Activated naive CD4-positive, alpha-beta T cell treated with anti-CD3 and anti-CD28 coated beads, Interleukin-2, amount 10 ng/mL, durations not matched to agents 7 days and 5 days (primary cell): ENCODE measurements at regions not wholly inside any gene's neighbourhood (a gene's known extent, or its start where the extent isn't known, plus 50 kb on each side); places are given as distances from the start of the nearest gene placed in this dataset.
"Not testable (repeated sequence)": the region's sequence is repeated elsewhere in the genome, so short reads cannot be mapped to it uniquely, and the experiment has no call there.

Experiments
- CTCF ChIA-PET: fragments of 350-600 bp; sonication (Branson Sonifier 250); formaldehyde crosslinking; loops from one replicate; lab custom pipeline; 2021; ENCODE audit warnings: antibody characterized with exemption; lab: Charles Lee
- DNase-seq: peaks from one replicate; pipeline ENCODE4 v3.0.0-alpha.2; 2020
- H3K27ac Mint-ChIP-seq: one replicate; pipeline ENCODE4 v1.8.0; 2021; ENCODE audit warnings: mild to moderate bottlenecking, moderate library complexity, mixed read lengths
- H3K27me3 Mint-ChIP-seq: one replicate; pipeline ENCODE4 v1.8.0; 2021; ENCODE audit warnings: mild to moderate bottlenecking, mixed read lengths
- H3K36me3 Mint-ChIP-seq: one replicate; pipeline ENCODE4 v1.8.0; 2021; ENCODE audit warnings: mixed read lengths
- H3K4me1 Mint-ChIP-seq: one replicate; pipeline ENCODE4 v1.8.0; 2021; ENCODE audit warnings: mixed read lengths
- H3K4me3 Mint-ChIP-seq: one replicate; pipeline ENCODE4 v1.8.0; 2021; ENCODE audit warnings: mild to moderate bottlenecking, moderate library complexity, mixed read lengths
- H3K9me3 Mint-ChIP-seq: one replicate; pipeline ENCODE4 v1.8.0; 2021; ENCODE audit warnings: mixed read lengths

- H3K9me3 Mint-ChIP-seq, H3K27me3 Mint-ChIP-seq, H3K4me3 Mint-ChIP-seq, H3K27ac Mint-ChIP-seq, DNase-seq, CTCF ChIA-PET: not testable (repeated sequence)
- peaks cover 35% of the 10 kb centered on the region for H3K4me1 Mint-ChIP-seq
- peaks cover 22% of the 10 kb centered on the region for H3K36me3 Mint-ChIP-seq
Measured at GRCh38 chr17:64790690-64791089, 128.6 kb upstream of the SMURF2 start.

- H3K9me3 Mint-ChIP-seq, H3K27ac Mint-ChIP-seq, DNase-seq, H3K27me3 Mint-ChIP-seq, H3K4me3 Mint-ChIP-seq, CTCF ChIA-PET: not testable (repeated sequence)
- H3K4me1 Mint-ChIP-seq, result peaks cover 33% of the 10 kb centered on the region
- H3K36me3 Mint-ChIP-seq, result peaks cover 22% of the 10 kb centered on the region
Measured at GRCh38 chr17:64790193-64790592, 128.1 kb upstream of the SMURF2 start.

GRCh38 chr17:64789061-64789445, 126.9 kb upstream of the SMURF2 start:
- H3K9me3 Mint-ChIP-seq, H3K27me3 Mint-ChIP-seq, CTCF ChIA-PET, H3K27ac Mint-ChIP-seq, H3K4me3 Mint-ChIP-seq, DNase-seq: not testable (repeated sequence)
- H3K36me3 Mint-ChIP-seq, result peaks cover 21% of the 10 kb centered on the region
- peaks cover 26% of the 10 kb centered on the region for H3K4me1 Mint-ChIP-seq

- H3K4me3 Mint-ChIP-seq, result no peak overlapping the region
- H3K4me1 Mint-ChIP-seq, result peaks cover 25% of the 10 kb centered on the region
- peaks cover 22% of the 10 kb centered on the region for H3K36me3 Mint-ChIP-seq
- no peak for DNase-seq
- H3K9me3 Mint-ChIP-seq, result no peaks in the 10 kb centered on the region
- no peak overlapping the region for H3K27ac Mint-ChIP-seq
- CTCF ChIA-PET, result no interaction called here
- no peaks in the 10 kb centered on the region for H3K27me3 Mint-ChIP-seq
Measured at GRCh38 chr17:64788286-64789060, 126.4 kb upstream of the SMURF2 start.

- CTCF ChIA-PET, result no interaction called here
- no peak overlapping the region for H3K27ac Mint-ChIP-seq
- no peak for DNase-seq
- H3K4me1 Mint-ChIP-seq, result peaks cover 23% of the 10 kb centered on the region
- no peak overlapping the region for H3K4me3 Mint-ChIP-seq
- H3K27me3 Mint-ChIP-seq, result no peaks in the 10 kb centered on the region
- no peaks in the 10 kb centered on the region for H3K9me3 Mint-ChIP-seq
- H3K36me3 Mint-ChIP-seq, result peaks cover 22% of the 10 kb centered on the region
Measured at GRCh38 chr17:64787921-64788271, 125.8 kb upstream of the SMURF2 start.

GRCh38 chr17:64787255-64787920, 125.3 kb upstream of the SMURF2 start:
- peaks cover 20% of the 10 kb centered on the region for H3K36me3 Mint-ChIP-seq
- H3K27me3 Mint-ChIP-seq, result no peaks in the 10 kb centered on the region
- DNase-seq, result no peak
- H3K4me1 Mint-ChIP-seq, result peaks cover 23% of the 10 kb centered on the region
- H3K4me3 Mint-ChIP-seq, result no peak overlapping the region
- CTCF ChIA-PET, result interaction anchor here (1.1 kb wide), 1 partner anchor 11 kb away, joined by 3 read pairs; no protein-coding TSS in a partner anchor
- H3K9me3 Mint-ChIP-seq, result no peaks in the 10 kb centered on the region
- no peak overlapping the region for H3K27ac Mint-ChIP-seq

GRCh38 chr17:64786337-64786736, 124.2 kb upstream of the SMURF2 start:
- Mint-ChIP-seq H3K9me3 (no peaks in the 10 kb centered on the region), H3K27ac (no peak overlapping the region)

GRCh38 chr17:64785011-64785421, 122.9 kb upstream of the SMURF2 start:
- CTCF ChIA-PET, result no interaction called here

More at GRCh38 chr17:64786337-64786736, 124.2 kb upstream of the SMURF2 start:
- H3K36me3 Mint-ChIP-seq, result peaks cover 14% of the 10 kb centered on the region
- H3K4me3 Mint-ChIP-seq, result no peak overlapping the region
- H3K27me3 Mint-ChIP-seq, result no peaks in the 10 kb centered on the region
- CTCF ChIA-PET, result no interaction called here
- DNase-seq, result no peak
- H3K4me1 Mint-ChIP-seq, result peaks cover 24% of the 10 kb centered on the region

GRCh38 chr17:64784353-64785010, 122.4 kb upstream of the SMURF2 start:
- CTCF ChIA-PET, result no interaction called here
- Mint-ChIP-seq H3K36me3 (peaks cover 13% of the 10 kb centered on the region), H3K27ac (no peak overlapping the region), H3K27me3 (peaks cover 12% of the 10 kb centered on the region), H3K4me1 (peaks cover 27% of the 10 kb centered on the region), H3K4me3 (no peak overlapping the region), H3K9me3 (no peaks in the 10 kb centered on the region)
- DNase-seq, result no peak

More at GRCh38 chr17:64785011-64785421, 122.9 kb upstream of the SMURF2 start:
- H3K9me3 Mint-ChIP-seq, result no peaks in the 10 kb centered on the region
- no peak for DNase-seq
- H3K27ac Mint-ChIP-seq, result no peak overlapping the region
- no peak overlapping the region for H3K4me3 Mint-ChIP-seq
- peaks cover 13% of the 10 kb centered on the region for H3K36me3 Mint-ChIP-seq
- peaks cover 7% of the 10 kb centered on the region for H3K27me3 Mint-ChIP-seq
- H3K4me1 Mint-ChIP-seq, result peaks cover 23% of the 10 kb centered on the region

GRCh38 chr17:64783556-64784352, 121.6 kb upstream of the SMURF2 start:
- no peak overlapping the region for H3K27ac Mint-ChIP-seq
- DNase-seq, result no peak
- CTCF ChIA-PET, result no interaction called here
- H3K9me3 Mint-ChIP-seq, result no peaks in the 10 kb centered on the region
- peaks cover 14% of the 10 kb centered on the region for H3K36me3 Mint-ChIP-seq
- H3K4me1 Mint-ChIP-seq, result peaks cover 31% of the 10 kb centered on the region
- H3K4me3 Mint-ChIP-seq, result no peak overlapping the region
- H3K27me3 Mint-ChIP-seq, result peaks cover 16% of the 10 kb centered on the region

- Mint-ChIP-seq H3K36me3 (peaks cover 14% of the 10 kb centered on the region), H3K4me1 (peaks cover 30% of the 10 kb centered on the region), H3K4me3 (no peak overlapping the region), H3K27ac (no peak overlapping the region), H3K27me3 (peaks cover 21% of the 10 kb centered on the region), H3K9me3 (no peaks in the 10 kb centered on the region)
- DNase-seq, result no peak
- CTCF ChIA-PET, result no interaction called here
Measured at GRCh38 chr17:64783031-64783461, 120.9 kb upstream of the SMURF2 start.

- Mint-ChIP-seq H3K27me3 (peaks cover 32% of the 10 kb centered on the region), H3K9me3 (no peaks in the 10 kb centered on the region), H3K4me1 (peaks cover 36% of the 10 kb centered on the region), H3K36me3 (peaks cover 22% of the 10 kb centered on the region), H3K4me3 (peak overlapping the region; percentile 79), H3K27ac (peak overlapping the region; percentile 33)
- no peak for DNase-seq
- CTCF ChIA-PET, result no interaction called here
Measured at GRCh38 chr17:64781810-64782555, 119.9 kb upstream of the SMURF2 start.

GRCh38 chr17:64781014-64781756, 119.1 kb upstream of the SMURF2 start:
- CTCF ChIA-PET, result interaction anchor here (1.3 kb wide), 1 partner anchor 12 kb away, joined by 3 read pairs; no protein-coding TSS in a partner anchor
- Mint-ChIP-seq H3K27ac (peak overlapping the region; percentile 80), H3K4me1 (peaks cover 42% of the 10 kb centered on the region), H3K9me3 (no peaks in the 10 kb centered on the region), H3K4me3 (peak overlapping the region; percentile 79), H3K27me3 (peaks cover 39% of the 10 kb centered on the region), H3K36me3 (peaks cover 19% of the 10 kb centered on the region)
- DNase-seq, result peak; percentile 78
